ENCODE measurements at regions not wholly inside any gene's neighbourhood (a gene's known extent, or its start where the extent isn't known, plus 50 kb on each side); places are given as distances from the start of the nearest gene placed in this dataset.

DNA sequence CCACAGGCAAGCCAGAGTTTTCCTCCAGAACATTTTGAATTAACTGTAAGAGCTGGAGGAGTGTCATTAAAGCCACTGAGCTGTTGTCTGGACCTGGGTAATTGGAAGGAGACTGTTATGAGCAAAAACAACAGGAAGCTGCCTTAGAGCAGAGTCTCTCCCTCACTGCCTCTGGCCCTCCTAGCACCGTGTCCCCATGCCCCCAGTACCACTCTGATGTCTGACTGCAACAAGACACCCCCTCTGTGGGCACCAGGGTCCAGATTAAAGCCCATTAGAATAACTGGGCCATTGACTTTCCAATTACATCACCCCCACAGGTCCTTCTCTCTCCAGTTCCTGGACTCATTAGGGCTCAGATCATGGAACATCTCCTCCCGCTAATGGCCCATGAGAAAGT lies 216.3 kb downstream of the USP6NL start:
- TF ChIP-seq EZH2 (IDR thresholded peaks at IDR 0.05; ENCODE audit: insufficient read depth, poor library complexity, severe bottlenecking) (no peak), EZH2phosphoT487 (IDR thresholded peaks at IDR 0.05; ENCODE audit: insufficient read depth, low read depth) (no peak)
